Caco-2 (cell line): ENCODE measurements at regions not wholly inside any gene's neighbourhood (a gene's known extent, or its start where the extent isn't known, plus 50 kb on each side); places are given as distances from the start of the nearest gene placed in this dataset.

Experiments
- BruUV-seq: library from RNA; stranded (reverse); fragments of 400-500 nt; replicated peaks from 2 replicates; lab custom pipeline; 2021; lab: Mats Ljungman, UMichigan
- CTCF ChIA-PET: fragments of 300-600 bp; sonication (Branson Sonifier 250); formaldehyde crosslinking; loops from one replicate; lab custom pipeline; 2022; ENCODE audit warnings: antibody characterized with exemption; lab: Charles Lee
- POLR2A ChIA-PET: fragments of 300-600 bp; sonication (Branson Sonifier 250); formaldehyde crosslinking; loops from one replicate; lab custom pipeline; 2022; ENCODE audit warnings: antibody characterized with exemption; lab: Charles Lee
- DNase-seq, 2 experiments: peaks; one replicate each; pipeline versions ENCODE4 v3.0.0 to v3.0.0-alpha.2; 2020 to 2022
- H3K27me3 ChIP-seq: replicated peaks from 2 replicates; pipeline ENCODE4 v1.6.0; 2011; ENCODE audit warnings: low read length; ENCODE audit not compliant: control insufficient read depth, insufficient read depth
- H3K36me3 ChIP-seq: 2 replicates; pipeline ENCODE4 v1.5.1; 2011; ENCODE audit warnings: low read length; ENCODE audit not compliant: control insufficient read depth, insufficient read depth
- H3K4me1 ChIP-seq: fragments of 250-450 bp; sonication (Bioruptor Pico); 2 replicates; pipeline ENCODE4 v1.5.1; 2020; ENCODE audit warnings: mild to moderate bottlenecking
- H3K4me3 ChIP-seq: 2 replicates; pipeline ENCODE4 v1.5.1; 2011; ENCODE audit warnings: low read depth, mild to moderate bottlenecking, control low read depth, low read length
- H3K9me3 ChIP-seq: fragments of 250-450 bp; sonication (Bioruptor Pico); 2 replicates; pipeline ENCODE4 v1.5.1; 2020; ENCODE audit warnings: mild to moderate bottlenecking, moderate library complexity
- H3K27ac Mint-ChIP-seq: one replicate; pipeline ENCODE4 v1.8.0; 2022; ENCODE audit warnings: mixed read lengths; ENCODE audit not compliant: unreplicated experiment
- H3K27me3 Mint-ChIP-seq: one replicate; pipeline ENCODE4 v1.8.0; 2022; ENCODE audit warnings: mixed read lengths; ENCODE audit not compliant: insufficient read depth, unreplicated experiment
- H3K36me3 Mint-ChIP-seq: one replicate; pipeline ENCODE4 v1.8.0; 2022; ENCODE audit warnings: mild to moderate bottlenecking, mixed read lengths; ENCODE audit not compliant: insufficient read depth, unreplicated experiment
- H3K4me1 Mint-ChIP-seq: one replicate; pipeline ENCODE4 v1.8.0; 2022; ENCODE audit warnings: low read depth, mixed read lengths; ENCODE audit not compliant: unreplicated experiment
- H3K4me3 Mint-ChIP-seq: one replicate; pipeline ENCODE4 v1.8.0; 2022; ENCODE audit warnings: mild to moderate bottlenecking, moderate library complexity, mixed read lengths; ENCODE audit not compliant: unreplicated experiment
- H3K9me3 Mint-ChIP-seq: one replicate; pipeline ENCODE4 v1.8.0; 2022; ENCODE audit warnings: mixed read lengths; ENCODE audit not compliant: unreplicated experiment
- intact Hi-C: fragments of 100-400 bp; cut with micrococcal nuclease; formaldehyde crosslinking; loops from one replicate; pipeline ENCODE4 v1.10.0; 2022; ENCODE audit not compliant: unreplicated experiment
- TF ChIP-seq, protein P1 (sequence below), 2 experiments: fragments of 200-600 bp in 1 of 2; IDR thresholded peaks; 1 replicate in 1 of 2; 2 replicates in 1 of 2; pipeline versions ENCODE4 v1.5.1 to v1.8.0; 2011 to 2022; ENCODE audit warnings: antibody characterized with exemption in 1 of 2, control low read depth in 1 of 2, inconsistent platforms in 1 of 2, low read depth in 1 of 2, low read length in 1 of 2, mild to moderate bottlenecking in 1 of 2, moderate library complexity in 1 of 2; ENCODE audit not compliant: insufficient read depth in 1 of 2, severe bottlenecking in 1 of 2, unreplicated experiment in 1 of 2

DNA sequence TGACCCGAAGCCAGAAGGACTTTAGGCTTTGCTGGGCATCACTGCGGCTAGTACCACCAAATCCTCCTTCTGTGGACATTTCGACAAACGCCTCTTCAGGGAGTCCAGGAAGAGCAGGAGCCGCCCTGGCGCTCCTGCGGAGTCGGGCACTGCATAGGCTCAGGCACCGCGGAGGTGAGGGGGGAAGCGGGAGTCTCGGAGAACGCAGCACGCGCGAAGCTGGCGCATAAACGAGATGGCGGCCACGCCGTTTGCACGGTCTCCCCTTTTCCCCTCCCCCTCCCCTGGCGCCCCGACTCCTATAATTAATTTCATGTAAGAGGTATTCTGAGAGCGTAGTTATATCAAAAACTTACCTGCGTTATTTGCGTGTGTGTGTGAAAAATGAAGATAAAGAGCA, 137.8 kb upstream of the GAS1 start:
- ChIA-PET POLR2A (no interaction called here), CTCF (no interaction called here)
- TF ChIP-seq, protein P1, sequence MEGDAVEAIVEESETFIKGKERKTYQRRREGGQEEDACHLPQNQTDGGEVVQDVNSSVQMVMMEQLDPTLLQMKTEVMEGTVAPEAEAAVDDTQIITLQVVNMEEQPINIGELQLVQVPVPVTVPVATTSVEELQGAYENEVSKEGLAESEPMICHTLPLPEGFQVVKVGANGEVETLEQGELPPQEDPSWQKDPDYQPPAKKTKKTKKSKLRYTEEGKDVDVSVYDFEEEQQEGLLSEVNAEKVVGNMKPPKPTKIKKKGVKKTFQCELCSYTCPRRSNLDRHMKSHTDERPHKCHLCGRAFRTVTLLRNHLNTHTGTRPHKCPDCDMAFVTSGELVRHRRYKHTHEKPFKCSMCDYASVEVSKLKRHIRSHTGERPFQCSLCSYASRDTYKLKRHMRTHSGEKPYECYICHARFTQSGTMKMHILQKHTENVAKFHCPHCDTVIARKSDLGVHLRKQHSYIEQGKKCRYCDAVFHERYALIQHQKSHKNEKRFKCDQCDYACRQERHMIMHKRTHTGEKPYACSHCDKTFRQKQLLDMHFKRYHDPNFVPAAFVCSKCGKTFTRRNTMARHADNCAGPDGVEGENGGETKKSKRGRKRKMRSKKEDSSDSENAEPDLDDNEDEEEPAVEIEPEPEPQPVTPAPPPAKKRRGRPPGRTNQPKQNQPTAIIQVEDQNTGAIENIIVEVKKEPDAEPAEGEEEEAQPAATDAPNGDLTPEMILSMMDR (IDR thresholded peaks at IDR 0.05; ENCODE audit: insufficient read depth in 1 of 2, low read depth in 1 of 2, low read length in 1 of 2, severe bottlenecking in 1 of 2, unreplicated experiment in 1 of 2) = no peak
- Histone ChIP-seq H3K9me3 (no peaks in the 10 kb centered on the region), H3K36me3 (no peaks in the 10 kb centered on the region), H3K27me3 (no peaks in the 10 kb centered on the region), H3K4me1 (no peaks in the 10 kb centered on the region), H3K4me3 (no peak overlapping the region)
- Mint-ChIP-seq H3K4me1 (no peaks in the 10 kb centered on the region), H3K27ac (no peak overlapping the region), H3K36me3 (no peaks in the 10 kb centered on the region), H3K27me3 (peaks cover 6% of the 10 kb centered on the region), H3K9me3 (no peaks in the 10 kb centered on the region), H3K4me3 (no peak overlapping the region)
- BruUV-seq = no TSS peak
- intact Hi-C loops = no loop called here
- DNase-seq = no peak

DNA sequence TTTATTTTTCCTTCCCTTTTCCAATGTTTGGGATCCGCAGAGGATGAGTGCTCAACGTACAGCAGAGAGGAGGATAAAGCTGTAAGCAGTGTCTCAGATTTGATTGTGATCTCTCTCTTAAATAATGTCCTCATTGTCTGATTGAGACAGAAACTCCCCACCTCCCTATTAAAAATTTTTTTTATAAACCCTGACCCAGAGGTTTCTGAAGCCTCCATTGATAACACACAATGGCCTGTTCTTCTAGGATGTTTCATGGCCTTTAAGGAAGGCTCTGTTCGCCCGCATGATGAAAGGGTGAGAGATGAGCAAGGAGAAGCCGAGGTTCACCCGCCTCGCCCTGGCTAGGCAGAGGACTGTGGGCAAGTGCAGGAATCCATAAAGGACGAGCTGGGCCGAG, 138.2 kb upstream of the GAS1 start:
- CTCF ChIA-PET = no interaction called here

DNA sequence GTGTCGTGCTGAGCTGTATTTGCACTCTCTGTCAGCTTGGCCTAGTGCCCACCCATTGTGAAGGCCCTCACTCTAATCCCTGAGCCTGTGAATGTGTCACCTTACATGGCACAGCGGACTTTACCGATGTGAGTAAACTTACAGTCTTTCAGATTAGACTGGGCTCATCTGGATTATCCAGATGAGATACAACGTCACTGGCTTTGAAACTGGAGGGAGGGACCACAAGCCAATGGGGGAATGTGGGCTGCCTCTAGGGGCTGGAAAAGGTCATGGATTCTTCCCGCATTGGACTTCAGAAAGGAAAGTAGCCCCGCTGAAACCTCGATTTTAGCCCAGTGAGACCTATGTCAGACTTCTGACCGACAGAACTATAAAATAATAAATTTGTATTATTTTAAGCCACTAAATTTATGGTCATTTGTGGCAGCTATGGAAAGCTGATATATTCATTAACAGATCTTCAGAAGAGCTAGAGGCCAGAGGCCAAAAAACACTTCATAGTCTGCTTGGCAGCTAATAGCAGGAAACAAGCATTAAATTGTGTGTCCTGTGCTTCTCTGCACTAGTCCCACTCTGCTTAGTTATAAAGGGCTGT, 139.0 kb upstream of the GAS1 start:
- intact Hi-C loops = no loop called here
- no peaks in the 10 kb centered on the region for H3K9me3 ChIP-seq
- no peaks in the 10 kb centered on the region for H3K27me3 ChIP-seq
- POLR2A ChIA-PET = no interaction called here
- no peak overlapping the region for H3K27ac Mint-ChIP-seq
- H3K36me3 ChIP-seq = no peaks in the 10 kb centered on the region
- BruUV-seq = no TSS peak
- TF ChIP-seq, protein P1 (IDR thresholded peaks at IDR 0.05; ENCODE audit: insufficient read depth in 1 of 2, low read depth in 1 of 2, low read length in 1 of 2, severe bottlenecking in 1 of 2, unreplicated experiment in 1 of 2) = no peak
- H3K27me3 Mint-ChIP-seq = peaks cover 6% of the 10 kb centered on the region
- DNase-seq = no peak
- no peaks in the 10 kb centered on the region for H3K36me3 Mint-ChIP-seq
- H3K4me3 Mint-ChIP-seq = no peak overlapping the region
- no peak overlapping the region for H3K4me3 ChIP-seq
- no peaks in the 10 kb centered on the region for H3K4me1 ChIP-seq
- H3K9me3 Mint-ChIP-seq = no peaks in the 10 kb centered on the region
- CTCF ChIA-PET = no interaction called here
- no peaks in the 10 kb centered on the region for H3K4me1 Mint-ChIP-seq

More for the DNA sequence above, 138.2 kb upstream of the GAS1 start:
- no peak for DNase-seq
- no peak overlapping the region for H3K27ac Mint-ChIP-seq
- Histone ChIP-seq H3K4me3 (no peak overlapping the region), H3K27me3 (no peaks in the 10 kb centered on the region), H3K36me3 (no peaks in the 10 kb centered on the region), H3K9me3 (no peaks in the 10 kb centered on the region), H3K4me1 (no peaks in the 10 kb centered on the region)
- H3K4me3 Mint-ChIP-seq = no peak overlapping the region
- no peaks in the 10 kb centered on the region for H3K36me3 Mint-ChIP-seq
- no peaks in the 10 kb centered on the region for H3K4me1 Mint-ChIP-seq
- no peaks in the 10 kb centered on the region for H3K9me3 Mint-ChIP-seq
- H3K27me3 Mint-ChIP-seq = peaks cover 6% of the 10 kb centered on the region
- BruUV-seq = no TSS peak
- intact Hi-C loops = no loop called here
- TF ChIP-seq, protein P1 (IDR thresholded peaks at IDR 0.05; ENCODE audit: insufficient read depth in 1 of 2, low read depth in 1 of 2, low read length in 1 of 2, severe bottlenecking in 1 of 2, unreplicated experiment in 1 of 2) = no peak
- POLR2A ChIA-PET = no interaction called here
